ENCODE measurements at regions not wholly inside any gene's neighbourhood (a gene's known extent, or its start where the extent isn't known, plus 50 kb on each side); places are given as distances from the start of the nearest gene placed in this dataset.

- Histone ChIP-seq H3K27ac (no peak overlapping the region), H3K36me3 (no peaks in the 10 kb centered on the region), H3K4me3 (replicated peaks in 1 of 3) (no peak overlapping the region), H3K27me3 (no peaks in the 10 kb centered on the region), H3K4me1 (peaks cover 0 to 6% of the 10 kb centered on the region in 2 donors), H3K9me3 (no peaks in the 10 kb centered on the region)
- TF ChIP-seq CTCF (IDR thresholded peaks at IDR 0.05) (no peak), POLR2A (IDR thresholded peaks at IDR 0.05) (no peak)
- DNase-seq: no peak
- WGBS, 2 donors: 84 to 85% methylated on average over 1 of the region's 1 CpG
- intact Hi-C loops (cut with DNase I): no loop called here
Measured at GRCh38 chr2:40507432-40507831, 55.5 kb upstream of the SLC8A1 start.

- Histone ChIP-seq H3K36me3 (no peaks in the 10 kb centered on the region), H3K4me1 (peaks cover 0 to 6% of the 10 kb centered on the region in 2 donors), H3K9me3 (no peaks in the 10 kb centered on the region), H3K27me3 (no peaks in the 10 kb centered on the region), H3K27ac (no peak overlapping the region), H3K4me3 (replicated peaks in 1 of 3) (no peak overlapping the region)
- intact Hi-C loops (cut with DNase I): no loop called here
- WGBS, 2 donors: 88 to 90% methylated on average over 3 of the region's 3 CpGs
- no peak for DNase-seq
- TF ChIP-seq POLR2A (IDR thresholded peaks at IDR 0.05): no peak
- TF ChIP-seq CTCF (IDR thresholded peaks at IDR 0.05): no peak
Measured at GRCh38 chr2:40510304-40510703, 58.4 kb upstream of the SLC8A1 start.

GRCh38 chr2:40511661-40512213 is 59.8 kb upstream of the SLC8A1 start:
- 3 to 4% methylated on average over 9 of the region's 9 CpGs for WGBS, 2 donors
- intact Hi-C loops (cut with DNase I): no loop called here
- H3K4me1 ChIP-seq: peaks cover 0 to 6% of the 10 kb centered on the region in 2 donors

GRCh38 chr2:40512256-40512655 is 60.4 kb upstream of the SLC8A1 start:
- Histone ChIP-seq H3K36me3 (no peaks in the 10 kb centered on the region), H3K9me3 (no peaks in the 10 kb centered on the region), H3K4me3 (replicated peaks in 1 of 3) (no peak overlapping the region), H3K4me1 (peaks cover 0 to 6% of the 10 kb centered on the region in 2 donors), H3K27ac (peak overlapping the region; percentile 18 to 82 (median 57)), H3K27me3 (no peaks in the 10 kb centered on the region)
- TF ChIP-seq CTCF (IDR thresholded peaks at IDR 0.05) (no peak), POLR2A (IDR thresholded peaks at IDR 0.05) (no peak)
- DNase-seq: peak in 1 of 2 donors; percentile 1
- intact Hi-C loops (cut with DNase I): no loop called here
- 68% methylated on average over 6 of the region's 6 CpGs for WGBS, 2 donors

More at GRCh38 chr2:40511661-40512213, 59.8 kb upstream of the SLC8A1 start:
- H3K36me3 ChIP-seq: no peaks in the 10 kb centered on the region
- H3K9me3 ChIP-seq: no peaks in the 10 kb centered on the region
- H3K4me3 ChIP-seq (replicated peaks in 1 of 3): no peak overlapping the region
- peak; percentile 26 to 53 for DNase-seq
- no peak for TF ChIP-seq POLR2A (IDR thresholded peaks at IDR 0.05)
- no peak for TF ChIP-seq CTCF (IDR thresholded peaks at IDR 0.05)
- peak overlapping the region; percentile 18 to 82 (median 57) for H3K27ac ChIP-seq
- no peaks in the 10 kb centered on the region for H3K27me3 ChIP-seq

- no peak overlapping the region for H3K27ac ChIP-seq
- no peaks in the 10 kb centered on the region for H3K36me3 ChIP-seq
- H3K27me3 ChIP-seq: no peaks in the 10 kb centered on the region
- H3K4me1 ChIP-seq: peaks cover 0 to 6% of the 10 kb centered on the region in 2 donors
- TF ChIP-seq CTCF (IDR thresholded peaks at IDR 0.05): no peak
- no peak for TF ChIP-seq POLR2A (IDR thresholded peaks at IDR 0.05)
- intact Hi-C loops (cut with DNase I): no loop called here
- no peak overlapping the region for H3K4me3 ChIP-seq (replicated peaks in 1 of 3)
- DNase-seq: no peak
- H3K9me3 ChIP-seq: no peaks in the 10 kb centered on the region
- 90 to 95% methylated on average over 2 of the region's 2 CpGs for WGBS, 2 donors
Measured at GRCh38 chr2:40513201-40513600, 61.3 kb upstream of the SLC8A1 start.

Measured in thyroid gland (tissue), 4 donors.